SU-DHL-6 (cell line): ENCODE measurements at regions not wholly inside any gene's neighbourhood (a gene's known extent, or its start where the extent isn't known, plus 50 kb on each side); places are given as distances from the start of the nearest gene placed in this dataset.

Source experiments
- EZH2phosphoT487 ChIP-seq: fragments of 200-600 bp; sonication (generic), shearing (Covaris generic); conservative IDR thresholded peaks from 2 replicates; pipeline ENCODE4 v1.6.1; 2018; ENCODE audit warnings: mild to moderate bottlenecking, antibody characterized with exemption, low read length, moderate library complexity, mixed read lengths
- TF ChIP-seq, protein P1 (sequence below): fragments of 200-600 bp; sonication (generic); IDR thresholded peaks from one replicate; pipeline ENCODE4 v1.5.1; 2017; ENCODE audit warnings: antibody characterized with exemption, mild to moderate bottlenecking, low read length, moderate library complexity; ENCODE audit not compliant: insufficient read depth, poor library complexity, severe bottlenecking

DNA sequence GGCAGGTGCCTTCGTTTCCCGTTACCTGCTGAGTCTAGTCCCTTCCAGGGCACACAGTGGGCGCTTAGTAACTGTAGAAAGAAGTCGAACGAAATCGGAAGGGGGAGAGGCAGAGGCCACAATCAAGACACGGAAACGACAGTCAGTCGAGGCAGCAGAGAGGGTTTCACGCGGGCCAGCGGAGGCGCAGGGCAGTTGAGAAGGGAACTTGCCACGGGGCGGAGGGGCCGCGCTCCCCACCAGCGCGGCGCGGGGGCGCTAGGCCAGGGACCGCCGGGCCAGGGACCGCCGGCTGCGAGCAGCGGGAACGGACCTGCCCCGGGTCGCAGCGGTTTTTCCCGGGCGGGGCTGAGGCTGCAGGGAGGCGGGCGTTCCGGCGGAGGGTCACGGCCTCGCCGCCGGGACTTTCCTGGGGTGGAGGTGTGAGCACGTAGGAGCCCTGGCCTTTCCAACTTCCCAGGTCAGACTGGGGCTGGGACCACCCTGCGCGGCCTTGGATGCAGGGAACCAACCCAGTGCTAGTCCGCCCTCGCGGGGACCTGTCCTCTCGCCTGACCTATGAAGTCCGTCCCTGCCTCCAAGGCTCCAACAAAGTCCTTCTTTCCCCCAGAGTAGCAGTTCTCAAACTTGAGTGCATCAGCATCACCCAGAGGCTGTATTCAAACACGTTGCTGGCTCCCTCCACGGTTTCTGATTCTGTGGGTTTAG is 150.1 kb upstream of the FGGY start:
- TF ChIP-seq, protein P1, sequence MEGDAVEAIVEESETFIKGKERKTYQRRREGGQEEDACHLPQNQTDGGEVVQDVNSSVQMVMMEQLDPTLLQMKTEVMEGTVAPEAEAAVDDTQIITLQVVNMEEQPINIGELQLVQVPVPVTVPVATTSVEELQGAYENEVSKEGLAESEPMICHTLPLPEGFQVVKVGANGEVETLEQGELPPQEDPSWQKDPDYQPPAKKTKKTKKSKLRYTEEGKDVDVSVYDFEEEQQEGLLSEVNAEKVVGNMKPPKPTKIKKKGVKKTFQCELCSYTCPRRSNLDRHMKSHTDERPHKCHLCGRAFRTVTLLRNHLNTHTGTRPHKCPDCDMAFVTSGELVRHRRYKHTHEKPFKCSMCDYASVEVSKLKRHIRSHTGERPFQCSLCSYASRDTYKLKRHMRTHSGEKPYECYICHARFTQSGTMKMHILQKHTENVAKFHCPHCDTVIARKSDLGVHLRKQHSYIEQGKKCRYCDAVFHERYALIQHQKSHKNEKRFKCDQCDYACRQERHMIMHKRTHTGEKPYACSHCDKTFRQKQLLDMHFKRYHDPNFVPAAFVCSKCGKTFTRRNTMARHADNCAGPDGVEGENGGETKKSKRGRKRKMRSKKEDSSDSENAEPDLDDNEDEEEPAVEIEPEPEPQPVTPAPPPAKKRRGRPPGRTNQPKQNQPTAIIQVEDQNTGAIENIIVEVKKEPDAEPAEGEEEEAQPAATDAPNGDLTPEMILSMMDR = no peak
- TF ChIP-seq EZH2phosphoT487 = no peak
